Heart right ventricle (tissue), 16 donors: ENCODE measurements at regions not wholly inside any gene's neighbourhood (a gene's known extent, or its start where the extent isn't known, plus 50 kb on each side); places are given as distances from the start of the nearest gene placed in this dataset.
"Not testable (repeated sequence)": the region's sequence is repeated elsewhere in the genome, so short reads cannot be mapped to it uniquely, and the experiment has no call there.

ENCODE experiments used
- ATAC-seq, 8 donors: fragments of 200-7000 bp; cut with Tn5 transposase; one replicate each; pipeline ENCODE4 v1.9.1; 2020; ENCODE audit warnings: mild to moderate bottlenecking in 8 of 8, moderate library complexity in 8 of 8, moderate number of reproducible peaks in 1 of 8
- DNase-seq, 2 donors: peaks; one replicate each; pipeline ENCODE4 v3.0.0-alpha.2; 2020
- H3K27ac ChIP-seq, 10 donors: fragments of 200-600 bp; sonication (generic) in 2 of 10; one replicate each; pipeline versions ENCODE4 v1.5.0 to v1.8.0; 2020 to 2022; ENCODE audit warnings: mild to moderate bottlenecking in 3 of 10
- H3K27me3 ChIP-seq, 7 donors: fragments of 200-600 bp; one replicate each; pipeline ENCODE4 v1.8.0; 2021 to 2022; ENCODE audit warnings: mild to moderate bottlenecking in 2 of 7
- H3K36me3 ChIP-seq, 9 donors: fragments of 200-600 bp; sonication (generic) in 1 of 9; one replicate each; pipeline versions ENCODE4 v1.5.0 to v1.8.0; 2020 to 2022; ENCODE audit warnings: mild to moderate bottlenecking in 2 of 9
- H3K4me1 ChIP-seq, 9 donors: fragments of 200-600 bp; sonication (generic) in 1 of 9; one replicate each; pipeline versions ENCODE4 v1.5.0 to v1.8.0; 2020 to 2022; ENCODE audit warnings: mild to moderate bottlenecking in 4 of 9
- H3K4me3 ChIP-seq, 10 donors: fragments of 200-600 bp; sonication (generic) in 2 of 10; one replicate each; pipeline versions ENCODE4 v1.5.0 to v1.8.0; 2020 to 2022; ENCODE audit warnings: mild to moderate bottlenecking in 7 of 10, moderate library complexity in 2 of 10
- H3K9me3 ChIP-seq, 11 donors: fragments of 200-600 bp in 10 of 11; sonication (generic) in 2 of 11; one replicate each; pipeline versions ENCODE4 v1.5.0 to v1.8.0; 2013 to 2022; ENCODE audit warnings: mild to moderate bottlenecking in 2 of 11, control low read depth in 1 of 11, moderate library complexity in 1 of 11
- CTCF ChIP-seq, 9 donors: fragments of 200-600 bp; sonication (generic) in 2 of 9; IDR thresholded peaks; one replicate each; pipeline versions ENCODE4 v1.5.0 to v1.8.0; 2021 to 2022; ENCODE audit warnings: antibody characterized with exemption in 9 of 9, mild to moderate bottlenecking in 5 of 9, moderate library complexity in 1 of 9
- WGBS, 2 donors: extraction: QIAGEN DNeasy Blood & Tissue Kit; methylation state at CpG; one replicate each; pipeline ENCODE4 v1.1.7; 2013; ENCODE audit warnings: inconsistent platforms in 1 of 2; 5-methylcytosine and 5-hydroxymethylcytosine counted together
- intact Hi-C, 10 donors: fragments of 100-400 bp; cut with DNase I; formaldehyde crosslinking; loops; one replicate each; pipeline versions ENCODE4 v1.11.1 to v1.14.2; 2022
- donor health status: Arrhythmogenic right ventricular cardiomyopathy.
- donor health status: ischemic (EF 13 %, LVEDD 7.1; RV severe dilation, severe dysfunction).
- donor health status: healthy with polysubstance abuse.
- donor health status: DM: no; HTN: yes; CAD: no.
- donor health status: DM: no; HTN: no; CAD: no.
- donor health status: ischemic (EF 25% LVEDD 6.9; RV normal size, moderate dysfunction).
- donor health status: ischemic (EF 25% LVEDD 5.7; RV mildly dilated, moderate dysfunction).
- donor health status: healthy.
- donor health status: DM: yes; HTN: yes; CAD: no.
- donor health status: Ischemic cardiomyopathy.
- donor health status: ischemic (EF 35%, LVEDD 5.7; RV mildly dilated, moderate dysfunction).
- donor health status: nonischemic (EF 11% LVEDD 7.7; RV severe dilation, severe dysfunction).
- donor health status: DM: yes; HTN: yes; CAD: no.
- donor health status: PGD.
- donor health status: ischemic (EF 29% LVEDD 5.4; RV normal size, mild dysfunction).
- donor health status: nonischemic (EF 23%, LVEDD 6.1; RV moderate dilation, normal function).

- intact Hi-C loops, H3K27ac ChIP-seq, H3K4me1 ChIP-seq, H3K36me3 ChIP-seq, ATAC-seq, DNase-seq, H3K4me3 ChIP-seq, H3K27me3 ChIP-seq: not testable (repeated sequence)
- 94% methylated on average over 7 of the region's 7 CpGs for WGBS, 2 donors
- H3K9me3 ChIP-seq: peaks cover 0 to 28% (median 0%) of the 10 kb centered on the region in 11 donors
Observed at GRCh38 chr1:207196135-207196534, 92.1 kb downstream of the C4BPA start.

- H3K36me3 ChIP-seq, H3K4me3 ChIP-seq, H3K27me3 ChIP-seq, ATAC-seq, intact Hi-C loops, H3K27ac ChIP-seq, DNase-seq: not testable (repeated sequence)
- peaks cover 0 to 37% (median 0%) of the 10 kb centered on the region in 11 donors for H3K9me3 ChIP-seq
- peaks cover 0 to 35% (median 3%) of the 10 kb centered on the region in 9 donors for H3K4me1 ChIP-seq
- WGBS, 2 donors: 79 to 94% methylated on average over 2 to 3 of the region's 3 CpGs
Observed at GRCh38 chr1:207201534-207201933, 97.5 kb downstream of the C4BPA start.

- intact Hi-C loops: no loop called here
- no peak overlapping the region for H3K27ac ChIP-seq
- H3K36me3 ChIP-seq: no peaks in the 10 kb centered on the region
- no peak overlapping the region for H3K4me3 ChIP-seq
- peaks cover 0 to 35% (median 3%) of the 10 kb centered on the region in 9 donors for H3K4me1 ChIP-seq
- no peak for DNase-seq
- H3K27me3 ChIP-seq: no peaks in the 10 kb centered on the region
- peaks cover 0 to 40% (median 4%) of the 10 kb centered on the region in 11 donors for H3K9me3 ChIP-seq
- WGBS, 2 donors: 63 to 65% methylated on average over 3 of the region's 3 CpGs
- TF ChIP-seq CTCF (IDR thresholded peaks at IDR 0.05): no peak
- ATAC-seq: no peak
Observed at GRCh38 chr1:207202480-207202879, 98.4 kb downstream of the C4BPA start.

GRCh38 chr1:207203541-207203940, 99.5 kb downstream of the C4BPA start:
- no peaks in the 10 kb centered on the region for H3K27me3 ChIP-seq
- 91 to 97% methylated on average over 1 of the region's 1 CpG for WGBS, 2 donors
- TF ChIP-seq CTCF (IDR thresholded peaks at IDR 0.05): no peak
- H3K9me3 ChIP-seq: peaks cover 0 to 36% (median 4%) of the 10 kb centered on the region in 11 donors
- intact Hi-C loops: no loop called here
- H3K36me3 ChIP-seq: no peaks in the 10 kb centered on the region
- H3K27ac ChIP-seq: peak overlapping the region in 1 of 10 donors; percentile 21
- no peak overlapping the region for H3K4me3 ChIP-seq
- H3K4me1 ChIP-seq: peaks cover 0 to 35% (median 3%) of the 10 kb centered on the region in 9 donors
- no peak for ATAC-seq
- DNase-seq: no peak

GRCh38 chr1:207205614-207206061, 101.6 kb downstream of the C4BPA start:
- no peak overlapping the region for H3K4me3 ChIP-seq
- ATAC-seq (peak in 7 of 8 donors; percentile 9 to 66 (median 46)), DNase-seq (no peak)
- 26 to 50% methylated on average over 2 of the region's 2 CpGs for WGBS, 2 donors
- H3K36me3 ChIP-seq: no peaks in the 10 kb centered on the region
- H3K27ac ChIP-seq: peak overlapping the region in 8 of 10 donors; percentile 56 to 85 (median 72)
- H3K4me1 ChIP-seq: peaks cover 0 to 35% (median 3%) of the 10 kb centered on the region in 9 donors
- no peak for TF ChIP-seq CTCF (IDR thresholded peaks at IDR 0.05)
- no peaks in the 10 kb centered on the region for H3K27me3 ChIP-seq
- intact Hi-C loops: loop anchor here in 1 of 10 donors (2.0 kb wide), 1 partner anchor 115 kb away; the partner anchor contains the start of gene CD55
- peaks cover 0 to 24% (median 4%) of the 10 kb centered on the region in 11 donors for H3K9me3 ChIP-seq

GRCh38 chr1:207208691-207209090, 104.7 kb downstream of the C4BPA start:
- H3K27ac ChIP-seq, H3K36me3 ChIP-seq, DNase-seq, H3K4me3 ChIP-seq, intact Hi-C loops, H3K27me3 ChIP-seq, ATAC-seq: not testable (repeated sequence)
- WGBS, 2 donors: 90% methylated on average over 2 of the region's 2 CpGs
- Histone ChIP-seq H3K4me1 (peaks cover 0 to 24% (median 3%) of the 10 kb centered on the region in 9 donors), H3K9me3 (peaks cover 0 to 22% (median 4%) of the 10 kb centered on the region in 11 donors)
